Upper lobe of left lung (tissue), 6 donors: ENCODE measurements at regions not wholly inside any gene's neighbourhood (a gene's known extent, or its start where the extent isn't known, plus 50 kb on each side); places are given as distances from the start of the nearest gene placed in this dataset.

Experiments
- ATAC-seq, 2 donors: fragments of 200-7000 bp; cut with Tn5 transposase; one replicate each; pipeline ENCODE4 v1.9.1; 2022; ENCODE audit warnings: mild to moderate bottlenecking in 2 of 2, moderate library complexity in 2 of 2; ENCODE audit not compliant: low FRiP score in 2 of 2
- DNase-seq, 2 donors: peaks; one replicate each; pipeline ENCODE4 v3.0.0-alpha.2; 2019 to 2020
- H3K27ac ChIP-seq, 4 donors: fragments of 200-600 bp; sonication (generic); one replicate each; pipeline ENCODE4 v1.5.1; 2016 to 2019
- H3K27me3 ChIP-seq, 4 donors: fragments of 200-600 bp; sonication (generic); one replicate each; pipeline ENCODE4 v1.5.1; 2017 to 2019
- H3K36me3 ChIP-seq, 4 donors: fragments of 200-600 bp; sonication (generic); one replicate each; pipeline ENCODE4 v1.5.1; 2016 to 2019
- H3K4me1 ChIP-seq, 4 donors: fragments of 200-600 bp; sonication (generic); one replicate each; pipeline ENCODE4 v1.5.1; 2018 to 2019
- H3K4me3 ChIP-seq, 4 donors: fragments of 200-600 bp; sonication (generic); one replicate each; pipeline ENCODE4 v1.5.1; 2017 to 2019; ENCODE audit warnings: mild to moderate bottlenecking in 2 of 4, moderate library complexity in 1 of 4
- H3K9me3 ChIP-seq, 4 donors: fragments of 200-600 bp; sonication (generic); one replicate each; pipeline ENCODE4 v1.5.1; 2018 to 2019
- CTCF ChIP-seq, 6 experiments: fragments of 450-650 bp in 4 of 6; fragments of 200-600 bp in 2 of 6; sonication (generic) in 2 of 6; IDR thresholded peaks; one replicate each; pipeline ENCODE4 v1.5.1; 2016 to 2019; ENCODE audit warnings: antibody characterized with exemption in 6 of 6
- EP300 ChIP-seq, 4 donors: sonication (generic); formaldehyde crosslinking; IDR thresholded peaks; one replicate each; pipeline ENCODE4 v1.5.1; 2017; ENCODE audit warnings: antibody characterized with exemption in 4 of 4, control low read depth in 2 of 4
- POLR2A ChIP-seq, 4 donors: fragments of 450-650 bp; IDR thresholded peaks; one replicate each; pipeline ENCODE4 v1.5.1; 2016 to 2017; ENCODE audit warnings: antibody characterized with exemption in 4 of 4, mild to moderate bottlenecking in 2 of 4
- POLR2AphosphoS5 ChIP-seq, 2 donors: sonication (generic); formaldehyde crosslinking; IDR thresholded peaks; one replicate each; pipeline ENCODE4 v1.5.1; 2017; ENCODE audit warnings: antibody characterized with exemption in 2 of 2
- WGBS, 2 donors: methylation state at CpG; one replicate each; pipeline ENCODE4 v1.1.5; 2017 to 2018; 5-methylcytosine and 5-hydroxymethylcytosine counted together
- donor health status: DM: no; HTN: no; CAD: no; lungs with moderate emphysema.
- donor health status: DM: no; HTN: yes; CAD: no; lungs with severe emphysema.

DNA sequence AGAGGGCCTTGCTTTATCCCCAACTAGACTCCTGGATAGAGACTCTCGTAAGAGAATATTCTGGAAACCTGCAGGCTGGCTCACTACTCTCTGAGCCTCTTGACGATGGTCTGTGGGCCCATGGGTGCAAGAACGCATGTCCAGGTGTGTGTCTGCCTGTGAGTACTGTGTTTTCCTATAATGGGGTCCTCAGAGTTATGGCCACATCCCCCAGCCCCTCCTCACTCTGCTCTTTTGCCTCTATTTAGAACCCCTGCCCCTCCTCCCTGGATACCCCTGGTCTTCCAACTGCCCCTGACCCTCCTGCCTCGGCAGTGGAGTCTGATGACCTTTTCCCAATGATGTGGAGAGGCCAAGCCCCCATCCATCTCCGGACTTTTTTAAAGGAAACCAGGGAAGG lies 148.1 kb downstream of the ZFP36L2 start:
- Histone ChIP-seq H3K4me3 (no peak overlapping the region), H3K27me3 (no peaks in the 10 kb centered on the region), H3K4me1 (peaks cover 44 to 65% (median 47%) of the 10 kb centered on the region in 4 donors), H3K9me3 (no peaks in the 10 kb centered on the region), H3K27ac (peak overlapping the region in 3 of 4 donors; percentile 7 to 16 (median 9)), H3K36me3 (no peaks in the 10 kb centered on the region)
- WGBS, 2 donors, result 92 to 96% methylated on average over 5 of the region's 5 CpGs
- DNase-seq (no peak), ATAC-seq (no peak)
- TF ChIP-seq POLR2A (IDR thresholded peaks at IDR 0.05) (no peak), POLR2AphosphoS5 (IDR thresholded peaks at IDR 0.05) (no peak), EP300 (IDR thresholded peaks at IDR 0.05) (no peak), CTCF (IDR thresholded peaks at IDR 0.05) (no peak)

GRCh38 chr2:43077876-43078275 lies 148.5 kb downstream of the ZFP36L2 start:
- Histone ChIP-seq H3K27ac (peak overlapping the region in 2 of 4 donors; percentile 16 to 21), H3K36me3 (no peaks in the 10 kb centered on the region), H3K4me3 (no peak overlapping the region), H3K4me1 (peaks cover 42 to 64% (median 46%) of the 10 kb centered on the region in 4 donors), H3K27me3 (no peaks in the 10 kb centered on the region), H3K9me3 (no peaks in the 10 kb centered on the region)
- TF ChIP-seq EP300 (IDR thresholded peaks at IDR 0.05) (no peak), CTCF (IDR thresholded peaks at IDR 0.05) (no peak), POLR2AphosphoS5 (IDR thresholded peaks at IDR 0.05) (no peak), POLR2A (IDR thresholded peaks at IDR 0.05) (no peak)
- no peak for DNase-seq
- WGBS, 2 donors, result 82 to 83% methylated on average over 1 of the region's 1 CpG
- ATAC-seq, result no peak

GRCh38 chr2:43076676-43077075 lies 149.7 kb downstream of the ZFP36L2 start:
- TF ChIP-seq EP300 (IDR thresholded peaks at IDR 0.05) (no peak), CTCF (IDR thresholded peaks at IDR 0.05) (no peak), POLR2AphosphoS5 (IDR thresholded peaks at IDR 0.05) (no peak), POLR2A (IDR thresholded peaks at IDR 0.05) (no peak)

DNA sequence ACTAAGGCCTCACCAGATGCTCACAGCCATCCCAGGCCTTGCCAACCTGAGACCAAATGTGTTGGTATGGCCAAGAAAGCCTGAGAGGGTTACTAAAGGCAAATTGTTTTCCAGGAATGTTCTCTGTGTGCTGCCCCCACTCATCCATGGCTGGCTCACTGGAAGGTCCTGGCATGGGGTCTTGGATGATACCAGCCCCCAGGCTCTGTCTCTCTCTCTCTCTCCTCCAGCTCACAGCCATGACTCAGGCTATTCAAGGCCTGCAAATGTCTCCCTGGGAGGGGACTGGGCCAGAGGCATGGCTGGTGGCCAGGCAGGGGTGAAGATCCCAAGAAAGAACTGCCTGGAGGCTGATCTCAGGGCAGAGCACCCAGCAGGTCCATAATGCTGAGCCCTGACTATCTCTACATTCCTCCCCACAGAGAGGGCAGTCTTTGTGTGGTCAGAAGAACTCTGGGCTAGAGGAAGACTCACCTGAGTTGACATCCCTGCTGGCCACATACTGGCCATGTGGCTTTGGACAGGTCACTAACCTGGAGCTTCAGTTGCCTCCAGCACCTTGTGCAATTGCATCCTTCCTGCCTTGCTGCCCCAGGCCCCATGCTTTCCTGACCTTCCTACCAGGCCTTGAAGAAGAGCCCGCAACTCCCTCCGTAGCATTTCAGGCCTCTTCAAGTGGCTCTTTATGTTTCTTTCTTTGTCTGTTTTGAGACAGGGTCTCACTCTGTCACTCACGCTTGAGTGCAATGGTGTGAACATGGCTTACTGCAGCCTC lies 150.4 kb downstream of the ZFP36L2 start:
- peak overlapping the region; percentile 67 to 80 (median 74) for H3K27ac ChIP-seq
- no peaks in the 10 kb centered on the region for H3K36me3 ChIP-seq
- DNase-seq (no peak), ATAC-seq (no peak)
- H3K4me1 ChIP-seq, result peaks cover 37 to 58% (median 40%) of the 10 kb centered on the region in 4 donors
- TF ChIP-seq EP300 (IDR thresholded peaks at IDR 0.05) (no peak), POLR2AphosphoS5 (IDR thresholded peaks at IDR 0.05) (no peak), POLR2A (IDR thresholded peaks at IDR 0.05) (no peak), CTCF (IDR thresholded peaks at IDR 0.05) (no peak)
- 98% methylated on average over 3 of the region's 3 CpGs for WGBS, 2 donors
- H3K4me3 ChIP-seq, result no peak overlapping the region
- no peaks in the 10 kb centered on the region for H3K27me3 ChIP-seq
- H3K9me3 ChIP-seq, result no peaks in the 10 kb centered on the region

More at GRCh38 chr2:43076676-43077075, 149.7 kb downstream of the ZFP36L2 start:
- DNase-seq (no peak), ATAC-seq (no peak)
- no peaks in the 10 kb centered on the region for H3K27me3 ChIP-seq
- H3K9me3 ChIP-seq, result no peaks in the 10 kb centered on the region
- no peaks in the 10 kb centered on the region for H3K36me3 ChIP-seq
- H3K4me3 ChIP-seq, result no peak overlapping the region
- peaks cover 38 to 54% (median 38%) of the 10 kb centered on the region in 4 donors for H3K4me1 ChIP-seq
- WGBS, 2 donors, result 93% methylated on average over 5 of the region's 5 CpGs
- H3K27ac ChIP-seq, result peak overlapping the region; percentile 67 to 80 (median 74)
